ENCODE measurements at regions not wholly inside any gene's neighbourhood (a gene's known extent, or its start where the extent isn't known, plus 50 kb on each side); places are given as distances from the start of the nearest gene placed in this dataset.

GRCh38 chr1:65531972-65532570 is 111.6 kb downstream of the LEPR start:
- TF ChIP-seq POLR2A (IDR thresholded peaks at IDR 0.05) (no peak), CTCF (IDR thresholded peaks at IDR 0.05) (no peak)

Data from prostate gland (tissue), 2 donors.